Sigmoid colon (tissue), 6 donors: ENCODE measurements at regions not wholly inside any gene's neighbourhood (a gene's known extent, or its start where the extent isn't known, plus 50 kb on each side); places are given as distances from the start of the nearest gene placed in this dataset.

ENCODE experiments used
- DNase-seq: peaks from one replicate; pipeline ENCODE4 v3.0.0-alpha.2; 2019
- H3K27ac ChIP-seq, 4 donors: fragments of 200-600 bp; sonication (generic); one replicate each; pipeline ENCODE4 v1.5.1; 2016 to 2019; ENCODE audit warnings: mild to moderate bottlenecking in 1 of 4
- H3K27me3 ChIP-seq, 3 donors: fragments of 200-600 bp; sonication (generic); one replicate each; pipeline ENCODE4 v1.5.1; 2019; ENCODE audit warnings: mild to moderate bottlenecking in 1 of 3
- H3K36me3 ChIP-seq, 4 donors: fragments of 200-600 bp; sonication (generic); one replicate each; pipeline ENCODE4 v1.5.1; 2016 to 2019
- H3K4me1 ChIP-seq, 4 donors: fragments of 200-600 bp; sonication (generic); one replicate each; pipeline ENCODE4 v1.5.1; 2017 to 2019
- H3K4me3 ChIP-seq, 4 donors: fragments of 200-600 bp; sonication (generic); one replicate each; pipeline ENCODE4 v1.5.1; 2017 to 2019; ENCODE audit warnings: mild to moderate bottlenecking in 2 of 4, moderate library complexity in 1 of 4
- H3K9me3 ChIP-seq, 4 donors: fragments of 200-600 bp in 3 of 4; sonication (generic) in 3 of 4; one replicate each; pipeline versions ENCODE4 v1.5.1 to v1.6.1; 2013 to 2019
- CTCF ChIP-seq, 4 experiments: fragments of 450-650 bp in 3 of 4; fragments of 200-600 bp in 1 of 4; IDR thresholded peaks; one replicate each; pipeline ENCODE4 v1.5.1; 2016 to 2019; ENCODE audit warnings: antibody characterized with exemption in 4 of 4, mild to moderate bottlenecking in 3 of 4, moderate library complexity in 2 of 4
- EP300 ChIP-seq, 4 donors: sonication (generic); formaldehyde crosslinking; IDR thresholded peaks; one replicate each; pipeline ENCODE4 v1.6.1; 2017; ENCODE audit warnings: antibody characterized with exemption in 4 of 4
- POLR2A ChIP-seq, 2 donors: fragments of 450-650 bp; IDR thresholded peaks; one replicate each; pipeline ENCODE4 v1.6.1; 2016; ENCODE audit warnings: antibody characterized with exemption in 2 of 2, mild to moderate bottlenecking in 2 of 2, moderate library complexity in 2 of 2
- POLR2AphosphoS5 ChIP-seq, 4 donors: sonication (generic); formaldehyde crosslinking; IDR thresholded peaks; one replicate each; pipeline ENCODE4 v1.6.1; 2017; ENCODE audit warnings: antibody characterized with exemption in 4 of 4
- WGBS, 2 donors: extraction: QIAGEN DNeasy Blood & Tissue Kit; methylation state at CpG; one replicate each; pipeline ENCODE4 v1.1.7; 2013; 5-methylcytosine and 5-hydroxymethylcytosine counted together
- intact Hi-C: fragments of 100-400 bp; cut with DNase I; formaldehyde crosslinking; loops from one replicate; pipeline ENCODE4 v1.15.1; 2023
- donor health status: healthy with polysubstance abuse.
- donor health status: healthy.

DNA sequence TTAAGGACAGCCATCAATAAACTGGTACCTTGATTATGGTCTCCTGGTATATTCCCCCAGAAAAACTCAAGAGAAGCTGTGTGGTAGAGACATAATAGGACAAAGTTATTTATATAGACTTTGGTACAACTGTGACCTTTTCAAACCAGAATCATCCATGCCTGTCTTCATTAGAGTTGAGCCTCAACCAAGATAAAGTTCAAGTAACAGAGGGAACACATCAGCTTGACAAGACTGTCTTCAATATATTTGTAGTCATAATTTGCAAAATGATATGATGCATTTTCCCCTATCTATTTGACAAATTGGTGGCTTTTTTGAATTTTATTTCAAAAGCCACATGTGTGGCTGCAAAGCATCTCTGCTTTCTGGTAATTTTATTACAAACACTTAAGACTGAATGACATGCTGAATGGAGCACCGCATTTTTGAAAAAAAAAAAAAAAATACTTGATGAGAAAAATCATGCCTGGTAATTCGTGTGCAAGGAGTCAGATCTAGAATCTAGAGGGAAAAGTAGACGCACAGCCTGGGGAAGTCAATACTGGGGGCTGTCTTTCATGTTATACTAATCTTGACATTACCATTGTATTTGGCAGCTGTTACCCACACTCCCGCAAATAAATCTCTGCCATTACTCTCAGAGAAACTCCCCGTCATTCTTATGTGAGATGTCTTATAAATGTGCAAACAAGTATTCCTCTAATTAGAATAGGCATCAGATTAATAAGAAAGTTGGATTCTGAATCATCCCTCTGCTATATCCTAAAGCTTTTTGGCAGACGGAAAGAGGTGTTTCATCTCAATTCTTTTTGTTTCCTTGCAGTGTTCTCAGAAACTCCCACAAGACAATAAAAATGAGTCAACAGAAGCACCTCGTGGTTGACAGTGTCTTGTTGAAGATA, 554.8 kb upstream of the CBLB start:
- 68 to 69% methylated on average over 7 of the region's 7 CpGs for WGBS, 2 donors
- H3K4me1 ChIP-seq, result peaks cover 0 to 4% (median 0%) of the 10 kb centered on the region in 4 donors
- no peaks in the 10 kb centered on the region for H3K27me3 ChIP-seq
- no peaks in the 10 kb centered on the region for H3K36me3 ChIP-seq
- no peak for DNase-seq
- TF ChIP-seq POLR2AphosphoS5 (IDR thresholded peaks at IDR 0.05) (no peak), EP300 (IDR thresholded peaks at IDR 0.05) (no peak), CTCF (IDR thresholded peaks at IDR 0.05) (no peak), POLR2A (IDR thresholded peaks at IDR 0.05) (no peak)
- no peaks in the 10 kb centered on the region for H3K9me3 ChIP-seq
- no peak overlapping the region for H3K4me3 ChIP-seq
- intact Hi-C loops, result no loop called here
- H3K27ac ChIP-seq, result no peak overlapping the region

- intact Hi-C loops, result no loop called here
- 54 to 69% methylated on average over 2 of the region's 2 CpGs for WGBS, 2 donors
- Histone ChIP-seq H3K4me1 (peaks cover 0 to 6% (median 2%) of the 10 kb centered on the region in 4 donors), H3K9me3 (no peaks in the 10 kb centered on the region), H3K27ac (no peak overlapping the region), H3K27me3 (no peaks in the 10 kb centered on the region), H3K36me3 (no peaks in the 10 kb centered on the region), H3K4me3 (no peak overlapping the region)
- DNase-seq, result no peak
- TF ChIP-seq POLR2AphosphoS5 (IDR thresholded peaks at IDR 0.05) (no peak), EP300 (IDR thresholded peaks at IDR 0.05) (no peak)
Observed at GRCh38 chr3:106425026-106425425, 556.2 kb upstream of the CBLB start.

DNA sequence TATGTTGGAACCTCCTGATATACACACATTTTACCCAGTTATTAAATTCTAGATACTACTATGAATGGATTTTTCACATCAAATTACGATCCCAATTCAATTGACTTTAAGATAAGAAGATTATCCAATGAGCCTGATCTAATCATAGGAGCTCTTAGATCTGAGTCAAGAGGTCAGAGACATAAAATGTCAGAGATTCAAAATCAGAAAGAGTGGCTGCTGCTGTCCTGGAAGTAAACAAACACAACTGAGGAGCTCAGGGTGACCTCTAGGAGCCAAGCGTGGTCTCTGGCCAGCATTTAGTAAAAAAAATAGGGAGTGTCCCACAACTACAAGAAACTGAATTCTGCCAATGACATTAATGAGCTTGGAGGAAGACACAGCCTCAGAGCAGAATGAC, 557.1 kb upstream of the CBLB start:
- intact Hi-C loops, result no loop called here
- TF ChIP-seq POLR2A (IDR thresholded peaks at IDR 0.05), result no peak
- TF ChIP-seq CTCF (IDR thresholded peaks at IDR 0.05), result no peak
- no peak for TF ChIP-seq EP300 (IDR thresholded peaks at IDR 0.05)
- Histone ChIP-seq H3K9me3 (no peaks in the 10 kb centered on the region), H3K4me1 (peaks cover 0 to 6% (median 2%) of the 10 kb centered on the region in 4 donors), H3K27ac (no peak overlapping the region), H3K36me3 (no peaks in the 10 kb centered on the region), H3K4me3 (no peak overlapping the region), H3K27me3 (no peaks in the 10 kb centered on the region)
- 40 to 79% methylated on average over 2 of the region's 2 CpGs for WGBS, 2 donors
- DNase-seq, result no peak

DNA sequence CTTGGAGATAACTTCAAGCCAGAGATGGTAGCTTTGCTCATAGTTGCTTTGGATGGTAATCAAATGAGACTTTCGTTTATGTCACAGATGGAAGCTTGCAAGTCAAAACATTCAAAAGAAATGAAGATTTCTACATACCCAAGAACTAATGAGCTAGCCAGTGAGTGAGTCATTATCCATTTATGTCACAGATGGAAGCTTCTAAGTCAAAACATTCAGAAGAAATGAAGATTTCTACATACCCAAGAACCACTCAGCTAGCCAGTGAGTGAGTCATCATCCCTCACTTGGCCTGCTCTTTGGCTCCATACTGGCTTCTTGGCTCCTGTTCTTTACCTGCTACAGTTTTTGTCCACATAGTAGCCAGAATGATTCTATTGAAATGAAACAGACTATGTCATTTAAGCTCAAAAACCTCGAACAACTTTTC, 559.8 kb upstream of the CBLB start:
- H3K9me3 ChIP-seq, result no peaks in the 10 kb centered on the region
- intact Hi-C loops, result no loop called here
- peak overlapping the region in 1 of 4 donors; percentile 53 for H3K27ac ChIP-seq
- peak; percentile 82 for DNase-seq
- 69 to 71% methylated on average over 2 of the region's 2 CpGs for WGBS, 2 donors
- H3K4me3 ChIP-seq, result no peak overlapping the region
- H3K27me3 ChIP-seq, result no peaks in the 10 kb centered on the region
- H3K4me1 ChIP-seq, result peaks cover 0 to 6% (median 2%) of the 10 kb centered on the region in 4 donors
- TF ChIP-seq POLR2A (IDR thresholded peaks at IDR 0.05), result no peak
- no peak for TF ChIP-seq EP300 (IDR thresholded peaks at IDR 0.05)
- no peak for TF ChIP-seq CTCF (IDR thresholded peaks at IDR 0.05)
- TF ChIP-seq POLR2AphosphoS5 (IDR thresholded peaks at IDR 0.05), result peak; percentile 24 to 60 (median 39)
- no peaks in the 10 kb centered on the region for H3K36me3 ChIP-seq

DNA sequence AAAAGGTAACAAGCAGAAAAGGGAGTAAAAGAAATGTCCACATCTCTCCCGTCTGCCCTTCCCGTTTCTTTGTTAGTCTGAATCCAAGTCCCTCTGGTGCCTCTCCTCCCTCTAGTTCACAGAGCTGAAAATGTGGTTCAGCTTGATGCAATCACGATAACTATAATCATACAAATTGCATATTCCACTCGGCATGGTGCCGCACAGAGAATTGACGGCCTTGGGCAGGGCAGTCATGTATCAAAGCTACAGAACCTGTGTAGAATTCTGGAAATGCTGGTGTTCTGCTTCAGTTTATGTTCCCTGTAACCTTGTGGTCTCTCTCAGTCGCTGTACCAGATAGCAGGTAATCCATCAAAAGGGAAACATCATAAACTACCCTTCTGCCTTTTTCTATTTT, 562.9 kb upstream of the CBLB start:
- H3K4me3 ChIP-seq, result no peak overlapping the region
- peaks cover 0 to 6% (median 0%) of the 10 kb centered on the region in 4 donors for H3K4me1 ChIP-seq
- no peak for DNase-seq
- no peak overlapping the region for H3K27ac ChIP-seq
- H3K9me3 ChIP-seq, result no peaks in the 10 kb centered on the region
- no peaks in the 10 kb centered on the region for H3K27me3 ChIP-seq
- intact Hi-C loops, result no loop called here
- 82 to 90% methylated on average over 7 of the region's 7 CpGs for WGBS, 2 donors
- no peaks in the 10 kb centered on the region for H3K36me3 ChIP-seq
- TF ChIP-seq POLR2A (IDR thresholded peaks at IDR 0.05) (no peak), EP300 (IDR thresholded peaks at IDR 0.05) (no peak), CTCF (IDR thresholded peaks at IDR 0.05) (no peak)
